WERI-Rb-1 (cell line): ENCODE measurements at regions not wholly inside any gene's neighbourhood (a gene's known extent, or its start where the extent isn't known, plus 50 kb on each side); places are given as distances from the start of the nearest gene placed in this dataset.

Source experiments
- DNase-seq: peaks from one replicate; pipeline ENCODE4 v3.0.0-alpha.2; 2020
- H3K27ac ChIP-seq: fragments of 250-450 bp; sonication (Bioruptor Pico); 2 replicates; pipeline ENCODE4 v1.5.1; 2020; ENCODE audit warnings: mild to moderate bottlenecking, moderate library complexity
- H3K27me3 ChIP-seq: fragments of 250-450 bp; sonication (Bioruptor Pico); 2 replicates; pipeline ENCODE4 v1.5.1; 2021; ENCODE audit warnings: mild to moderate bottlenecking, low read depth, moderate library complexity; ENCODE audit not compliant: insufficient read depth, severe bottlenecking
- H3K36me3 ChIP-seq: fragments of 250-450 bp; sonication (Bioruptor Pico); 2 replicates; pipeline ENCODE4 v1.5.1; 2020; ENCODE audit warnings: mild to moderate bottlenecking, moderate library complexity
- H3K4me3 ChIP-seq: 2 replicates; pipeline ENCODE4 v1.5.1; 2011; ENCODE audit warnings: low read depth, mild to moderate bottlenecking, control low read depth, low read length
- H3K9me3 ChIP-seq: fragments of 250-450 bp; sonication (Bioruptor Pico); 2 replicates; pipeline ENCODE4 v1.5.1; 2021; ENCODE audit warnings: mild to moderate bottlenecking, moderate library complexity; ENCODE audit not compliant: severe bottlenecking
- CTCF ChIP-seq: IDR thresholded peaks from 2 replicates; pipeline ENCODE4 v1.5.1; 2011; ENCODE audit warnings: low read depth, mild to moderate bottlenecking, control low read depth, inconsistent platforms, low read length

GRCh38 chr6:80923816-80924215 lies 817.3 kb downstream of the BCKDHB start:
- no peak for TF ChIP-seq CTCF
- no peak overlapping the region for H3K27ac ChIP-seq
- H3K9me3 ChIP-seq: no peaks in the 10 kb centered on the region
- DNase-seq: no peak
- H3K36me3 ChIP-seq: no peaks in the 10 kb centered on the region
- no peak overlapping the region for H3K4me3 ChIP-seq
- no peaks in the 10 kb centered on the region for H3K27me3 ChIP-seq

GRCh38 chr6:80922916-80923455 lies 816.5 kb downstream of the BCKDHB start:
- no peak overlapping the region for H3K4me3 ChIP-seq
- no peak overlapping the region for H3K27ac ChIP-seq
- H3K9me3 ChIP-seq: no peaks in the 10 kb centered on the region
- H3K36me3 ChIP-seq: no peaks in the 10 kb centered on the region
- TF ChIP-seq CTCF: no peak
- no peak for DNase-seq
- H3K27me3 ChIP-seq: no peaks in the 10 kb centered on the region

- H3K27ac ChIP-seq: no peak overlapping the region
- no peaks in the 10 kb centered on the region for H3K27me3 ChIP-seq
- no peak overlapping the region for H3K4me3 ChIP-seq
- H3K9me3 ChIP-seq: no peaks in the 10 kb centered on the region
- no peak for TF ChIP-seq CTCF
- H3K36me3 ChIP-seq: no peaks in the 10 kb centered on the region
- DNase-seq: no peak
Observed at GRCh38 chr6:80921861-80922460, 815.5 kb downstream of the BCKDHB start.

GRCh38 chr6:80907831-80908230 lies 801.4 kb downstream of the BCKDHB start:
- no peak for DNase-seq
- no peaks in the 10 kb centered on the region for H3K36me3 ChIP-seq
- no peak overlapping the region for H3K4me3 ChIP-seq
- H3K27me3 ChIP-seq: no peaks in the 10 kb centered on the region
- H3K27ac ChIP-seq: no peak overlapping the region
- H3K9me3 ChIP-seq: no peaks in the 10 kb centered on the region
- TF ChIP-seq CTCF: no peak

- DNase-seq: no peak
- TF ChIP-seq CTCF: no peak
- H3K27me3 ChIP-seq: no peaks in the 10 kb centered on the region
- no peak overlapping the region for H3K27ac ChIP-seq
- H3K9me3 ChIP-seq: peaks cover 2% of the 10 kb centered on the region
- no peak overlapping the region for H3K4me3 ChIP-seq
- H3K36me3 ChIP-seq: no peaks in the 10 kb centered on the region
Observed at GRCh38 chr6:80903711-80904110, 797.2 kb downstream of the BCKDHB start.

GRCh38 chr6:80886475-80886874 lies 780.0 kb downstream of the BCKDHB start:
- Histone ChIP-seq H3K9me3 (no peaks in the 10 kb centered on the region), H3K36me3 (no peaks in the 10 kb centered on the region), H3K27ac (no peak overlapping the region), H3K4me3 (no peak overlapping the region), H3K27me3 (no peaks in the 10 kb centered on the region)
- TF ChIP-seq CTCF: no peak
- DNase-seq: no peak
